GM12875 (cell line): ENCODE measurements at regions not wholly inside any gene's neighbourhood (a gene's known extent, or its start where the extent isn't known, plus 50 kb on each side); places are given as distances from the start of the nearest gene placed in this dataset.

Experiments
- H3K4me3 ChIP-seq: one replicate; pipeline ENCODE4 v1.5.1; 2011; ENCODE audit warnings: low read depth, low read length, control low read depth
- TF ChIP-seq, protein P1 (sequence below): IDR thresholded peaks from 2 replicates; pipeline ENCODE4 v1.5.1; 2011; ENCODE audit warnings: low read depth, mild to moderate bottlenecking, control low read depth, inconsistent platforms, low read length, moderate library complexity, borderline replicate concordance; ENCODE audit not compliant: insufficient read depth

GRCh38 chr14:98162856-98163805 is 1108.9 kb downstream of the BCL11B start:
- H3K4me3 ChIP-seq: no peak overlapping the region
- TF ChIP-seq, protein P1, sequence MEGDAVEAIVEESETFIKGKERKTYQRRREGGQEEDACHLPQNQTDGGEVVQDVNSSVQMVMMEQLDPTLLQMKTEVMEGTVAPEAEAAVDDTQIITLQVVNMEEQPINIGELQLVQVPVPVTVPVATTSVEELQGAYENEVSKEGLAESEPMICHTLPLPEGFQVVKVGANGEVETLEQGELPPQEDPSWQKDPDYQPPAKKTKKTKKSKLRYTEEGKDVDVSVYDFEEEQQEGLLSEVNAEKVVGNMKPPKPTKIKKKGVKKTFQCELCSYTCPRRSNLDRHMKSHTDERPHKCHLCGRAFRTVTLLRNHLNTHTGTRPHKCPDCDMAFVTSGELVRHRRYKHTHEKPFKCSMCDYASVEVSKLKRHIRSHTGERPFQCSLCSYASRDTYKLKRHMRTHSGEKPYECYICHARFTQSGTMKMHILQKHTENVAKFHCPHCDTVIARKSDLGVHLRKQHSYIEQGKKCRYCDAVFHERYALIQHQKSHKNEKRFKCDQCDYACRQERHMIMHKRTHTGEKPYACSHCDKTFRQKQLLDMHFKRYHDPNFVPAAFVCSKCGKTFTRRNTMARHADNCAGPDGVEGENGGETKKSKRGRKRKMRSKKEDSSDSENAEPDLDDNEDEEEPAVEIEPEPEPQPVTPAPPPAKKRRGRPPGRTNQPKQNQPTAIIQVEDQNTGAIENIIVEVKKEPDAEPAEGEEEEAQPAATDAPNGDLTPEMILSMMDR: no peak

GRCh38 chr14:98163873-98164272 is 1108.1 kb downstream of the BCL11B start:
- TF ChIP-seq, protein P1: no peak
- no peak overlapping the region for H3K4me3 ChIP-seq

DNA sequence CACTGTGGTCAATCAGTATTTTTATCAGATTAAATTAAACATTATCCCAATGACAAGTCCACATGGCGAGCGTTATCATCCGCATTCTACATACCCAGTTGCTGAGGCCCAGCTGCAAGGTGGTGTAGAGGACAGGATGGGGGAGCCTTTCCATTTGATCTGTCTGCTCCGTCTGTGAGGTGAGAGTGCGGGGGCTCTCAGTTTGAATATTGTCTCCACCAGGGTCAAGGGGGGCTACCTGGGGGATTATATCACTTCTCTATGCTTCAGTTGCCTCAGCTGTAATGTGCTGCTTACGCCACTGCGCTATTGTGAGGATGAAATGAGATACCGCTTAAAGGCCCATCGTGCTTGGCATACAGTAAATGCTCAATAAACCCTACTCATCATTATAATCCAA is 1106.0 kb downstream of the BCL11B start:
- no peak overlapping the region for H3K4me3 ChIP-seq
- TF ChIP-seq, protein P1: no peak

- TF ChIP-seq, protein P1: no peak
- H3K4me3 ChIP-seq: no peak overlapping the region
These were observed 1104.7 kb downstream of the BCL11B start for GRCh38 chr14:98167275-98167674.

GRCh38 chr14:98167705-98168104 is 1104.3 kb downstream of the BCL11B start:
- TF ChIP-seq, protein P1: no peak

DNA sequence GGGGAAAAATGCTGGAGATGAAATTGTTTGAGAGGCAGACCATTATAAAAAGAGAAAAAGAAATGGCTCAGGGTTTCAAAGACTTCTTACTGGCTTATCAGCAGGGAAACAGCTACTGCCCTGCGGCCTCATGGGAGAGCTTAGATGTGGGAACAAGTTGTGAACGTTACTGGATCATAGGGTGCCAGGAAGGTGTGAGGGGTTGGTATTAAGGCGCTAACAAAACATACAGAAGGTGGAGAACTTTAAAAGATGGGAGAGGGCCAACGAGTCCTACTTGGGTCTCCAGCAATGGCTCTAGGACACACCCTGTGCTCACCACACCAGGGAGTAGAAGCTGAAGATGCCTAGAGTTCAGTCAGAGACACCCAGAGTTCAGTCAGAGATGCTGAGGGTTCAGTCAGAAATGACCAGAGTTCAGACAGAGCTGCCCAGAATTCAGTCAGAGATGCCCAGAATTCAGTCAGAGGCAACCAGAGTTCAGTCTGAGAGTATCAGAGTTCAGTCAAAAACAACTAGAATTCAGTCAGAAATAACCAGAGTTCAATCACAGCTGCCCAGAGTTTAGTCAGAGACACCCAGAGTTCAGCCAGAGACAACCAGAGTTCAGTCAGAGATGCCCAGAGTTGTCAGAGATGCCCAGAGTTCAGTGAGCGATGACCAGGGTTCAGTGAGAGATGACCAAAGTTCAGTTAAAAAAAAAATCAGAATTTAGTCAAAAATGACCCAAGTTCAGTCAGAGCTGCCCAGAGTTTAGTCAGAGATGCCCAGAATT is 1103.6 kb downstream of the BCL11B start:
- TF ChIP-seq, protein P1: no peak
- H3K4me3 ChIP-seq: no peak overlapping the region

More at GRCh38 chr14:98167705-98168104, 1104.3 kb downstream of the BCL11B start:
- H3K4me3 ChIP-seq: no peak overlapping the region
